ENCODE measurements at regions not wholly inside any gene's neighbourhood (a gene's known extent, or its start where the extent isn't known, plus 50 kb on each side); places are given as distances from the start of the nearest gene placed in this dataset.

GRCh38 chr18:75654851-75655751 lies 227.6 kb upstream of the SMIM21 start:
- DNase-seq: no peak

- DNase-seq: no peak
Measured at GRCh38 chr18:75654386-75654785, 226.9 kb upstream of the SMIM21 start.

GRCh38 chr18:75652528-75652927 lies 225.0 kb upstream of the SMIM21 start:
- no peak for DNase-seq

GRCh38 chr18:75644871-75645270 lies 217.4 kb upstream of the SMIM21 start:
- no peak for DNase-seq

GRCh38 chr18:75643083-75643482 lies 215.6 kb upstream of the SMIM21 start:
- DNase-seq: no peak

- DNase-seq: no peak
Measured at GRCh38 chr18:75639472-75639831, 211.9 kb upstream of the SMIM21 start.

- DNase-seq: no peak
Measured at GRCh38 chr18:75638776-75639471, 211.4 kb upstream of the SMIM21 start.

DNA sequence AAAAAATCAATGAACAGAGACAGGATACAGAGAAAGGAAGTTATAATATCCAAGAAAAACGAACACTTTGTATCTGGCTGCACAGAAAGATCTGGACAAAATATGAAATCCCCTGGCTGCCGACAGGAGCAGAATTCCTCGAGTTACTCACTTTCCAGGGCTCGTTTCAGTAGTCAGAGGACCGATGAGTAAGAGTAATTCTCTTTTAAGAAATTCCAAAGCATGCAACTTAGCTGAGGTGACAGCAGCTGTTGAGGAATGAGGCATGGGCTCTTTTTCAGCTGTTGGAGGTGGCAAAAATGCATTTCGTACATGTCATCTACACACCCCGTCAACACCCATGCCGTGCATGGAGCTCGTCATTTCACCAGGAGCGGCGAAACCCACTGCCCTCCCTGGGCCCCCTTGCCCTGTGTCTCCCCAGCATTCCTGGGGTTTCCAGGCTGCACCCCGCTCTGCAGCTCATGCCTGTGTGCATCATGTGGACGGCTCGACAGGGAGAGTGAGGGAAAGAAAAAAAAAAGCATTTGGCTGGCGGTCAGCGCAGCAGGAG lies 210.8 kb upstream of the SMIM21 start:
- DNase-seq: no peak

GRCh38 chr18:75635096-75635495 lies 207.6 kb upstream of the SMIM21 start:
- DNase-seq: no peak

- DNase-seq: no peak
Measured at GRCh38 chr18:75625966-75626365, 198.5 kb upstream of the SMIM21 start.

GRCh38 chr18:75624869-75625268 lies 197.4 kb upstream of the SMIM21 start:
- no peak for DNase-seq

DNA sequence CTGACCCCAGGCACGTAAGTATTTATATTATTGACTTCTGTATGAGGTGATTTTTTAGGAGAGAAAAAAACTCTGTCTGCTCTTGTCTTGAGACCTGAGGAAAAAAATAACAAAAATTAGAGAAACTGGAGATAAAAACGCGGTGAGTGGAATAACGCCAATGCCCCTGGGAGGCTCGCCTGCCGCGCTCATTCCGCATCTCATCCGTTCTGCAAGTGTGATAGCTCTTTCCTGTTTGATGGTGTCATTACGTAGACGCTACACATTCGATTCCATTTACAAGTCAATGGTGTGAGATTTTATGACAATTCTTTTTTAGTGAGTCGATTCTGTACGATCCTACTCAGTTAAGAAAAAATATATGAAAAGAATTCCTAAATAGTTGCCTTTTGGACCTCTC lies 194.3 kb upstream of the SMIM21 start:
- DNase-seq: no peak

GRCh38 chr18:75618146-75618545 lies 190.6 kb upstream of the SMIM21 start:
- DNase-seq: no peak

GRCh38 chr18:75612456-75612855 lies 185.0 kb upstream of the SMIM21 start:
- no peak for DNase-seq

DNA sequence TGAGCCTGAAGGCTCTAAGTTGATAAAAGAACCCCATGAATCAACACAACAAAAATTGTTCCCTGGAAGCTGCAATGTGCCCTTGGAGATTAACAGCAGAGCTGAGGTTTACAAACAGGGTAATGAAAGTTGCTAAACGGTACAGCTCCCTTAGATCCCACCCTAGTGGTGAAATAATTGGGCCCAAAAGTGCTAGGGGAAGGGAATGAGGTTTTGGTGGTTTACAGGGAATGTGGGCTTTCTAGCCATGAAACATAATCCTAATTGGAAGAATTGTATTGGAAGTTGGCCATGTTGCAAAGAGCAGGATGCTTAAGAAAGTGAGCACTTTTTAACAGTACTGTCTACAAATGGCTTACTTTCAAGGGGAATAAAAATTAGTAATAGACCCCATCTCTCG lies 180.2 kb upstream of the SMIM21 start:
- no peak for DNase-seq

DNA sequence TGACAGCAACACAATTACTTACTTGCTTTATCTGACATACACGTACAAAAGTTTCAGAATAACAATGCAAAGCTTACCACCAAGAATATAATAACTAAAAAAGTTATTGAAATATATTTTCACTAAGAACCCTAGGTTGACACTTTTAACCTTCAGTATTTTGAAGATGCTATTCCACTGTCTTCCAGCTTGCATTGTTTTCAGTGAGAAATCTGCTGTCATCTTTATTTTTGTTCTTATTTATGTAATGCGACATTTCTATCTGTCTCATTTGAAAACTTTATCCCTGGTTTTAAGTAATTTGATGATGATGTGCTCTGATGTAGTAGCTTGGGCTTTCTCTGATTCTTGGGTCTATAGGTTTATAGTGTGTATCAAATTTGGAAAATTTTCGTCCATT lies 165.0 kb upstream of the SMIM21 start:
- no peak for DNase-seq

- no peak for DNase-seq
Measured at GRCh38 chr18:75588412-75588811, 160.9 kb upstream of the SMIM21 start.

GRCh38 chr18:75587131-75587530 lies 159.6 kb upstream of the SMIM21 start:
- no peak for DNase-seq

- no peak for DNase-seq
Measured at GRCh38 chr18:75586130-75586889, 158.8 kb upstream of the SMIM21 start.

DNA sequence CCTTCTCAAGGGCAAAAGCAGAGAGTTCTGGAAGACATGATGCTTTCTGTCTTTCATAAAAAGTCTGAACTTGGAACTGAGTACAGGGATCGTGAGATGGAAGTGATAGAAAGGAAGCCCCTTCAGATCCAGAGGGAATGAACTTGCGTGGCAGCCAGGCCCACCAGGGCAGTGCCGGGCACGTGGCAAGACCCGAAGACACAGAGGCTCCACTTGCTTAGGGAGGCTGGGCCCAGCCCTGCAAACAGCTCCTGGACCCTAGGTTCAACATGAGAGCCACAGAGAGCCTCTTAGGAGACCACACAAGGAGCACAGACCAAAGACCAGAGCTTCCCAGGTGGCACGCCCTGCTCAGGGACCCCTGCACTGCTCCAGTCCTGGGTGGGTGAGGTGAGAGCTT lies 155.4 kb upstream of the SMIM21 start:
- DNase-seq: no peak

GRCh38 chr18:75582406-75582821 lies 154.9 kb upstream of the SMIM21 start:
- DNase-seq: no peak

DNA sequence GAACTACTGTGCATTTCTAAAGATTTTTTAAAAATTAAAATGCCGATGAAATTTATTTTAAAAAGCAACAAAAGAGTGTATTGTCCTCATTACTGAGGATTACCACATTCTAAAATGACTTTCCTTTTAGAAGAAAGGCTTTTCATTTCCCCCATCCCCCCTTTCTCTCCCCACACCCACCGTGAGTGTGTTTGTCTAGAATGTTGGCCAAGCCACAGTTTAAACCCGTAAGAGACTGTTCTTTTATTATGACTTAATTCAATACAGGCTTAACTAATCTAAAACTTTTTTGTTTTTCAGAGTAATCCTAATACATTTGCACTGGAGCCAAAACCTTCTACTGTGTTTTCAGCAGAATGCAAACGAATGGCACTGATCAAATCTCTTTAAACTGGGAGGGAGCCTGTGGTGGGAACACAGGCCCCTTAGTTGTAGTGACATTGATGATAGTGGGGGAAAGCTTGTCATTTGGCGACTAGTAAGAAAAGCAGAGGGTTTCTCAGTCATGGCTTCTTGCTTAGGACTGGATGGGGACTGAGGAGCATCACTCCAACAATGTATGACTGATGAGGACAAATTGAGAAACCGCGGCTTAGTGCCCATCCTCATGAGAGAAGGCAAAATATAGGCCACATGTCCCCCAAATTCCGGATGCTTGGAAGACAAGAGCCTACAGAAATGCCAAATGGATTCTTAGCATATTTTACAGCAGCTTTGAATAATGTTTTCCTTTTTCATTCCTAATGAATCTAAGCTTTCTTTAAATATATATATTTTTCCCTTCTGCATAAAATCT lies 154.0 kb upstream of the SMIM21 start:
- no peak for DNase-seq

Measured in inflammatory macrophage (primary cell).